HEK293 (cell line): ENCODE measurements at regions not wholly inside any gene's neighbourhood (a gene's known extent, or its start where the extent isn't known, plus 50 kb on each side); places are given as distances from the start of the nearest gene placed in this dataset.
A peak's percentile ranks its signal among the peaks of the same experiment; 100 is the strongest.

Experiments used
- CTCF ChIA-PET: fragments of 350-600 bp; formaldehyde crosslinking; extraction: SDS; loops from one replicate; lab custom pipeline; 2021; ENCODE audit warnings: antibody characterized with exemption; lab: Yijun Ruan, JAX
- POLR2A ChIA-PET: fragments of 300-600 bp; formaldehyde crosslinking; extraction: SDS; loops from one replicate; lab custom pipeline; 2020; ENCODE audit warnings: antibody characterized with exemption, inconsistent platforms; lab: Yijun Ruan, JAX
- H3K27ac ChIP-seq: fragments of 200-500 bp; sonication (Bioruptor generic); 2 replicates; pipeline ENCODE4 v1.5.1; 2014; ENCODE audit warnings: low read depth, low read length, control low read depth, inconsistent platforms; ENCODE audit errors: extremely low read depth
- H3K36me3 ChIP-seq, 2 experiments: fragments of 200-500 bp in 1 of 2; sonication (Bioruptor generic) in 1 of 2; 1 replicate in 1 of 2; 2 replicates in 1 of 2; pipeline ENCODE4 v1.5.1; 2014 to 2017; ENCODE audit warnings: inconsistent platforms in 2 of 2, low read length in 2 of 2; ENCODE audit not compliant: control insufficient read depth in 2 of 2, insufficient read depth in 1 of 2
- H3K4me1 ChIP-seq: fragments of 200-500 bp; sonication (Bioruptor generic); 2 replicates; pipeline ENCODE4 v1.5.1; 2014; ENCODE audit warnings: mild to moderate bottlenecking, low read length, inconsistent platforms; ENCODE audit not compliant: control insufficient read depth, insufficient read depth
- H3K4me3 ChIP-seq: 2 replicates; pipeline ENCODE4 v1.5.1; 2011; ENCODE audit warnings: low read depth, mild to moderate bottlenecking, control low read depth, low read length, moderate library complexity
- H3K9me3 ChIP-seq: fragments of 200-500 bp; sonication (Bioruptor generic); 2 replicates; pipeline ENCODE4 v1.5.1; 2014; ENCODE audit warnings: low read depth, low read length, inconsistent platforms; ENCODE audit not compliant: control insufficient read depth, insufficient read depth
- CTCF ChIP-seq: fragments of 450-650 bp; formaldehyde crosslinking; IDR thresholded peaks from 2 replicates; pipeline ENCODE4 v1.5.1; 2016; ENCODE audit warnings: missing biosample characterization, missing genetic modification characterization
- MYNN ChIP-seq: fragments of 450-650 bp; formaldehyde crosslinking; IDR thresholded peaks from 2 replicates; pipeline ENCODE4 v1.5.1; 2016; ENCODE audit warnings: missing biosample characterization, missing genetic modification characterization, borderline replicate concordance
- OSR2 ChIP-seq: fragments of 450-650 bp; formaldehyde crosslinking; IDR thresholded peaks from 2 replicates; pipeline ENCODE4 v1.5.1; 2016; ENCODE audit warnings: missing biosample characterization, missing genetic modification characterization
- OVOL3 ChIP-seq: fragments of 450-650 bp; formaldehyde crosslinking; IDR thresholded peaks from 2 replicates; pipeline ENCODE4 v1.5.1; 2016; ENCODE audit warnings: missing biosample characterization, missing genetic modification characterization
- ZBTB26 ChIP-seq: fragments of 450-650 bp; formaldehyde crosslinking; optimal IDR thresholded peaks from 2 replicates; pipeline ENCODE3; 2016; ENCODE audit warnings: missing biosample characterization, mild to moderate bottlenecking, missing genetic modification characterization
- ZNF169 ChIP-seq: fragments of 450-650 bp; formaldehyde crosslinking; IDR thresholded peaks from 2 replicates; pipeline ENCODE4 v1.5.1; 2016; ENCODE audit warnings: missing biosample characterization, missing genetic modification characterization
- ZNF391 ChIP-seq: fragments of 450-650 bp; formaldehyde crosslinking; IDR thresholded peaks from 2 replicates; pipeline ENCODE4 v1.5.1; 2016; ENCODE audit warnings: low read depth, missing biosample characterization, missing genetic modification characterization, borderline replicate concordance
- ZNF398 ChIP-seq: fragments of 450-650 bp; formaldehyde crosslinking; IDR thresholded peaks from 2 replicates; pipeline ENCODE4 v1.5.1; 2017; ENCODE audit warnings: missing biosample characterization, missing genetic modification characterization
- ZNF433 ChIP-seq: fragments of 450-650 bp; formaldehyde crosslinking; IDR thresholded peaks from 2 replicates; pipeline ENCODE4 v1.5.1; 2016; ENCODE audit warnings: missing biosample characterization, missing genetic modification characterization, low read depth
- ZNF654 ChIP-seq: fragments of 450-650 bp; formaldehyde crosslinking; IDR thresholded peaks from 2 replicates; pipeline ENCODE4 v1.5.1; 2016; ENCODE audit warnings: low read depth, missing biosample characterization, missing genetic modification characterization
- ZNF791 ChIP-seq: fragments of 450-650 bp; formaldehyde crosslinking; IDR thresholded peaks from 2 replicates; pipeline ENCODE4 v1.5.1; 2016; ENCODE audit warnings: missing biosample characterization, missing genetic modification characterization
- ZSCAN30 ChIP-seq: fragments of 450-650 bp; IDR thresholded peaks from 2 replicates; pipeline ENCODE4 v1.5.1; 2018; ENCODE audit warnings: missing biosample characterization, mild to moderate bottlenecking, missing genetic modification characterization, moderate library complexity
- ZSCAN4 ChIP-seq: fragments of 450-650 bp; formaldehyde crosslinking; IDR thresholded peaks from 2 replicates; pipeline ENCODE4 v1.5.1; 2017; ENCODE audit warnings: missing biosample characterization, missing genetic modification characterization

GRCh38 chr17:72556944-72557826 is 436.4 kb downstream of the SOX9 start (continued):
- TF ChIP-seq ZNF398 (tag by site-specific recombination) (peak; percentile 32; the same call in 1 of the 2 replicates), ZSCAN4 (tag by site-specific recombination) (peak; percentile 91), ZSCAN30 (tag by site-specific recombination) (no peak), ZBTB26 (peak; percentile 11), ZNF391 (tag by site-specific recombination) (0 out of 2 replicates have a peak, but pooled peaks have one; percentile 26), ZNF433 (0 out of 2 replicates have a peak, but pooled peaks have one; percentile 18)

GRCh38 chr17:72558971-72559476 is 438.2 kb downstream of the SOX9 start:
- ChIA-PET CTCF (interaction anchor here (0.5 to 10.7 kb wide), 36 partner anchors 9 to 1485 kb away, joined by 3 to 301 read pairs (median 4); partner anchors contain the start of gene COG1), POLR2A (no interaction called here)
- Histone ChIP-seq H3K9me3 (no peaks in the 10 kb centered on the region), H3K36me3 (no peaks in the 10 kb centered on the region), H3K27ac (no peak overlapping the region), H3K4me1 (no peaks in the 10 kb centered on the region), H3K4me3 (no peak overlapping the region)
- TF ChIP-seq ZNF791 (tag by site-specific recombination) (no peak), ZNF169 (no peak)

GRCh38 chr17:72560303-72561247 is 439.8 kb downstream of the SOX9 start:
- H3K4me3 ChIP-seq: no peak overlapping the region
- POLR2A ChIA-PET: interaction anchor here (0.7 to 1.2 kb wide), 3 partner anchors 28 to 671 kb away, joined by 3 read pairs; a partner anchor contains a TSS
- H3K27ac ChIP-seq: no peak overlapping the region
- H3K9me3 ChIP-seq: no peaks in the 10 kb centered on the region
- no peaks in the 10 kb centered on the region for H3K4me1 ChIP-seq
- no peaks in the 10 kb centered on the region for H3K36me3 ChIP-seq
- CTCF ChIA-PET: interaction anchor here (0.5 to 10.7 kb wide), 69 partner anchors 10 to 1721 kb away, joined by 3 to 301 read pairs (median 3); partner anchors contain the start of gene SSTR2
- TF ChIP-seq OVOL3 (tag by site-specific recombination) (no peak), ZBTB26 (no peak), OSR2 (tag by site-specific recombination) (no peak), ZNF654 (tag by site-specific recombination) (peak; percentile 82), CTCF (tag by site-specific recombination) (peak; percentile 70), MYNN (tag by site-specific recombination) (peak; percentile 80; the same call in 1 of the 2 replicates)
